Esophagus muscularis mucosa (tissue), 4 donors: ENCODE measurements at regions not wholly inside any gene's neighbourhood (a gene's known extent, or its start where the extent isn't known, plus 50 kb on each side); places are given as distances from the start of the nearest gene placed in this dataset.

Experiments
- DNase-seq: peaks from one replicate; pipeline ENCODE4 v3.0.0-alpha.2; 2017; ENCODE audit errors: extremely low spot score
- H3K27ac ChIP-seq, 4 donors: fragments of 200-600 bp; sonication (generic); replicated peaks in 1 of 4; 1 replicate in 3 of 4; 2 replicates in 1 of 4; pipeline ENCODE4 v1.5.1; 2016 to 2019; ENCODE audit warnings: mild to moderate bottlenecking in 1 of 4
- H3K27me3 ChIP-seq, 4 donors: fragments of 200-600 bp; sonication (generic); one replicate each; pipeline versions ENCODE4 v1.5.1 to v1.6.0; 2016 to 2019
- H3K36me3 ChIP-seq, 4 donors: fragments of 200-600 bp; sonication (generic); one replicate each; pipeline ENCODE4 v1.5.1; 2016 to 2019
- H3K4me1 ChIP-seq, 4 donors: fragments of 200-600 bp; sonication (generic); one replicate each; pipeline ENCODE4 v1.5.1; 2016 to 2019
- H3K4me3 ChIP-seq, 4 donors: fragments of 200-600 bp; sonication (generic); 1 replicate in 2 of 4; 2 replicates in 2 of 4; pipeline ENCODE4 v1.5.1; 2016 to 2019; ENCODE audit warnings: mild to moderate bottlenecking in 4 of 4, moderate library complexity in 1 of 4
- H3K9me3 ChIP-seq, 4 donors: fragments of 200-600 bp; sonication (generic); 1 replicate in 3 of 4; 2 replicates in 1 of 4; pipeline ENCODE4 v1.5.1; 2016 to 2019
- CTCF ChIP-seq, 3 experiments: fragments of 200-600 bp in 2 of 3; fragments of 450-650 bp in 1 of 3; sonication (generic) in 2 of 3; IDR thresholded peaks; one replicate each; pipeline ENCODE4 v1.5.1; 2017 to 2019; ENCODE audit warnings: antibody characterized with exemption in 3 of 3, mild to moderate bottlenecking in 2 of 3, moderate library complexity in 1 of 3
- EP300 ChIP-seq: sonication (generic); formaldehyde crosslinking; IDR thresholded peaks from one replicate; pipeline ENCODE4 v1.6.1; 2017; ENCODE audit warnings: antibody characterized with exemption
- POLR2A ChIP-seq: fragments of 450-650 bp; IDR thresholded peaks from one replicate; pipeline ENCODE4 v1.6.1; 2017; ENCODE audit warnings: antibody characterized with exemption, moderate library complexity, mild to moderate bottlenecking, low read depth
- POLR2AphosphoS5 ChIP-seq, 2 donors: sonication (generic); formaldehyde crosslinking; IDR thresholded peaks; one replicate each; pipeline ENCODE4 v1.6.1; 2017; ENCODE audit warnings: antibody characterized with exemption in 2 of 2
- WGBS: methylation state at CpG from one replicate; pipeline ENCODE4 v1.1.5; 2018; 5-methylcytosine and 5-hydroxymethylcytosine counted together
- intact Hi-C: fragments of 100-400 bp; cut with DNase I; formaldehyde crosslinking; loops from one replicate; pipeline ENCODE4 v1.15.1; 2023

DNA sequence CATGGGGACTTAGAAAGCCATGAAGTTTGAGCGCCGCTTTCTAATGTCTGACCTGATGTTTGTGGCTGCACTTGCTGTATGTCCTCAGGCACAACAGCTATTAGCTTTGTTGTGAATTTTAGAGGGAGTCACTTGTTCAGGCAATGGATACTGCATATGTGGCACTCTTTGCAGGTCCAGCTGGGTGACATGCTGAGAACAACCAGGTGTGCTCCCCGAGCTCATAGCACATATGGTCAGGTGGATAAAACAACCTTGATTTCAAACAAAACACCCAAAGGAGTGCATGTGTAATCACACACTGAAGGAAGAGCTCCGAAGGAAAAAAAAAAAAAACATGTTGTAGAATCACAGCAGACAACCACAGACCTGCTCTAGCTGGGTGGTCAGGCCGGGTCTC is 178.6 kb downstream of the BACH1 start:
- Histone ChIP-seq H3K4me1 (peaks cover 0 to 11% (median 6%) of the 10 kb centered on the region in 4 donors), H3K4me3 (no peak overlapping the region), H3K36me3 (no peaks in the 10 kb centered on the region), H3K27ac (no peak overlapping the region), H3K9me3 (no peaks in the 10 kb centered on the region), H3K27me3 (no peaks in the 10 kb centered on the region)
- intact Hi-C loops, result loop anchor here (2.0 kb wide), 1 partner anchor 373 kb away; no protein-coding TSS in a partner anchor
- no peak for DNase-seq
- WGBS, result 90% methylated on average over 5 of the region's 5 CpGs
- TF ChIP-seq CTCF (IDR thresholded peaks at IDR 0.05), result no peak
- no peak for TF ChIP-seq EP300
- TF ChIP-seq POLR2AphosphoS5 (IDR thresholded peaks at IDR 0.05), result no peak
- no peak for TF ChIP-seq POLR2A

DNA sequence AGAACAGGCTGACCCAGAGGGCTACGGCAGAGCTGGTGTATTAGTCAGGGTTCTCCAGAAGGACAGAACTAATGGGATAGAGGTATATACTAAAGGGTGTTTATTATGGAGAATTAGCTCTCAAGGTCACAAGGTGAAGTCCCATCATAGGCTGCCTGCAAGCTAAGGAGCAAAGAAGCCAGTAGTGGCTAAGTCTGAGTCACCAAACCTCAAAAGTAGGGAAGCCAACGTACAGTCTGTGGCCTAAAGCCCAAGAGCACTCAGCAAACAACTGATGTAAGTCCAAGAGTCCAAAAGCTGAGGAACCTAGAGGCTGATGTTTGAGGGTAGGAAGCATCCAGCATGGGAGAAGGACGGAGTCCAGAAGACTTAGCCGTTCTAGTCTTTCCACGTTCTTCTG is 179.2 kb downstream of the BACH1 start:
- H3K36me3 ChIP-seq, result no peaks in the 10 kb centered on the region
- peaks cover 0 to 11% (median 6%) of the 10 kb centered on the region in 4 donors for H3K4me1 ChIP-seq
- no peak for DNase-seq
- intact Hi-C loops, result loop anchor here (2.0 kb wide), 1 partner anchor 373 kb away; no protein-coding TSS in a partner anchor
- H3K4me3 ChIP-seq, result no peak overlapping the region
- no peaks in the 10 kb centered on the region for H3K9me3 ChIP-seq
- no peak for TF ChIP-seq EP300
- H3K27me3 ChIP-seq, result no peaks in the 10 kb centered on the region
- 72% methylated on average over 5 of the region's 5 CpGs for WGBS
- H3K27ac ChIP-seq, result no peak overlapping the region

DNA sequence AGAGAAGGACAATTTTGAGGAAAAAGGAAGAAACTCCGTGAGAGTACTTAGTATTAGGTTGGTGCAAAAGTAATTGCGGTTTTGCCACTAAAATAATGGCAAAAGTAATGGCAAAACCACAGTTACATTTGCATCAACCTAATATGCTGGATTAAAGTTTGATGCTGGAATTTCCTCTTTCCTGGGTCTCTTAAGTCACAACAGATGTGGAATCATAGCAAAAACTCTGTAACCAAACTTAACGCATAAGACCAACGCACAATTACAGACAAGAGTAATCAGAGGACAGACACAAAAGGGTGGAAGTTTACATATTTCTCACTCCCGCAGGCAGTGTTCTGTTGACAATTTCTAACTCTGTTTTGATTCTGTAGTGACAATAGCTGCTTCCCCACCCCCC is 182.4 kb downstream of the BACH1 start:
- peaks cover 0 to 10% (median 6%) of the 10 kb centered on the region in 4 donors for H3K4me1 ChIP-seq
- no peak overlapping the region for H3K27ac ChIP-seq
- H3K9me3 ChIP-seq, result no peaks in the 10 kb centered on the region
- WGBS, result 93% methylated on average over 5 of the region's 5 CpGs
- no peaks in the 10 kb centered on the region for H3K36me3 ChIP-seq
- intact Hi-C loops, result no loop called here
- no peaks in the 10 kb centered on the region for H3K27me3 ChIP-seq
- no peak overlapping the region for H3K4me3 ChIP-seq
- no peak for TF ChIP-seq POLR2A
- TF ChIP-seq POLR2AphosphoS5 (IDR thresholded peaks at IDR 0.05), result no peak
- no peak for TF ChIP-seq EP300
- TF ChIP-seq CTCF (IDR thresholded peaks at IDR 0.05), result no peak
- DNase-seq, result no peak

- no peaks in the 10 kb centered on the region for H3K27me3 ChIP-seq
- TF ChIP-seq POLR2AphosphoS5 (IDR thresholded peaks at IDR 0.05), result no peak
- TF ChIP-seq EP300, result no peak
- no peak for TF ChIP-seq POLR2A
- TF ChIP-seq CTCF (IDR thresholded peaks at IDR 0.05), result no peak
- H3K9me3 ChIP-seq, result no peaks in the 10 kb centered on the region
- intact Hi-C loops, result no loop called here
- no peaks in the 10 kb centered on the region for H3K36me3 ChIP-seq
- DNase-seq, result no peak
- H3K4me3 ChIP-seq, result no peak overlapping the region
- H3K27ac ChIP-seq, result no peak overlapping the region
- peaks cover 0 to 4% (median 2%) of the 10 kb centered on the region in 4 donors for H3K4me1 ChIP-seq
- WGBS, result 79% methylated on average over 2 of the region's 2 CpGs
These were observed 182.9 kb downstream of the BACH1 start for GRCh38 chr21:29481641-29482040.

DNA sequence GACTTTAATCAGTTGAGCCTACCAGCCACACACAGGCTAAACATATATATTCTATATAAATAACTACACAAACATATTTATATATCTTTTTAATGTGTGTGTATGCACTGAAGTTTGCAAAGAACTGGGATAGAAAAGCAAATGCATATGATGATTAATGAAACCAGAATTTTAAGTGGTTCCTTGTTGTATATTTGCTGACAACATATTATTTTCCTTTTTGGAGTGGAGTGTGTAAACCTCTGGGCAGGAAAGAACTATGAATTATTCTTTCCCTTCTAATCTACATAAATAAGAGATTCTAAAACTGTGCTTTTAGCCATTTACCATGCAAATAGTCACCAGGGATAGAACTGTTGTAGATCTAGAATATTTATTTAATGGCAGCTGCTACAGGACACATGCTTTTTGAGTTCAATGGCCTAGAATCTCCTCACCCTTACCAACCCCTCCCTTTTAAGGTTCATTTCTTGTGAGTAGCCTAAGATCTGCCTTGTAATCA is 187.6 kb downstream of the BACH1 start:
- no peak for TF ChIP-seq CTCF (IDR thresholded peaks at IDR 0.05)
- TF ChIP-seq POLR2A, result no peak
- TF ChIP-seq POLR2AphosphoS5 (IDR thresholded peaks at IDR 0.05), result no peak
- no peak for TF ChIP-seq EP300
- no peaks in the 10 kb centered on the region for H3K36me3 ChIP-seq
- H3K27ac ChIP-seq, result no peak overlapping the region
- H3K4me1 ChIP-seq, result no peaks in the 10 kb centered on the region
- H3K9me3 ChIP-seq, result no peaks in the 10 kb centered on the region
- H3K4me3 ChIP-seq, result no peak overlapping the region
- DNase-seq, result no peak
- no peaks in the 10 kb centered on the region for H3K27me3 ChIP-seq
- intact Hi-C loops, result no loop called here
